GM23248 (cell line): ENCODE measurements at regions not wholly inside any gene's neighbourhood (a gene's known extent, or its start where the extent isn't known, plus 50 kb on each side); places are given as distances from the start of the nearest gene placed in this dataset.

Source experiments
- EZH2 ChIP-seq: fragments of 200-600 bp; sonication (generic); IDR thresholded peaks from 2 replicates; pipeline ENCODE4 v1.6.1; 2018; ENCODE audit warnings: antibody characterized with exemption, mild to moderate bottlenecking; ENCODE audit not compliant: insufficient read depth, poor library complexity, severe bottlenecking
- EZH2phosphoT487 ChIP-seq: fragments of 200-600 bp; sonication (generic); IDR thresholded peaks from 2 replicates; pipeline ENCODE4 v1.6.1; 2018; ENCODE audit warnings: antibody characterized with exemption, moderate library complexity, mild to moderate bottlenecking, low read depth; ENCODE audit not compliant: insufficient read depth

DNA sequence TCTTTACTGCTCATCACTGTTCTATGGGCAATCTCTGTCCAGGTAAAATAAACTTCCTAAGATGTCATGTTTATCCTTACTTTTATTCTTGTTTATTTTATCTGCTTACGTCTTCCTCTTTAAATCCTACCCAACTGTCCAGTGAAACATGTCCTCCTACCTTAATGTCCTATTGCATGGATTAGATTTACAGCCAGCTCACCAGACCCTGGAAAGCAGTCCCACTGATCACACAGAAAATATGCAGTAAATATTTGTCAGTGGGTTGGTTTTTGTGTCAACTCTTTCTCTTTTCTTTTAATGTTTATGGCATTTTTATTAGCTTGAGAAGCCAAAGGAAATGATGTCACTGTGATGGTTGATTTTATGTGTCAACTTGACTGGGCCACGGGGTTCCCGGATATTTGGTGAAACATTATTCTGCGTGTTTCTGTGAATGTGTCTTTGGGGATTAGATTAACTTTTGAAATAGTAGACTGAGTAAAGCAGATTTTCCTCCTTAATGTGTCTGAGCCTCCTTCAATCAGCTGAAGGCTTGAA, 258.3 kb downstream of the SRGAP2C start:
- TF ChIP-seq EZH2phosphoT487 (no peak), EZH2 (no peak)
